OCI-LY7 (cell line): ENCODE measurements at regions not wholly inside any gene's neighbourhood (a gene's known extent, or its start where the extent isn't known, plus 50 kb on each side); places are given as distances from the start of the nearest gene placed in this dataset.

Experiments
- EZH2phosphoT487 ChIP-seq: fragments of 200-600 bp; sonication (generic); IDR thresholded peaks from 2 replicates; pipeline ENCODE4 v1.6.1; 2018; ENCODE audit warnings: low read depth, borderline replicate concordance, mild to moderate bottlenecking, mixed run types, antibody characterized with exemption, low read length, moderate library complexity, mixed read lengths
- TF ChIP-seq, protein P1 (sequence below): fragments of 200-600 bp; sonication (generic); conservative IDR thresholded peaks from 2 replicates; pipeline ENCODE4 v1.5.1; 2014; ENCODE audit warnings: mild to moderate bottlenecking, antibody characterized with exemption, low read length, moderate library complexity, mixed read lengths

DNA sequence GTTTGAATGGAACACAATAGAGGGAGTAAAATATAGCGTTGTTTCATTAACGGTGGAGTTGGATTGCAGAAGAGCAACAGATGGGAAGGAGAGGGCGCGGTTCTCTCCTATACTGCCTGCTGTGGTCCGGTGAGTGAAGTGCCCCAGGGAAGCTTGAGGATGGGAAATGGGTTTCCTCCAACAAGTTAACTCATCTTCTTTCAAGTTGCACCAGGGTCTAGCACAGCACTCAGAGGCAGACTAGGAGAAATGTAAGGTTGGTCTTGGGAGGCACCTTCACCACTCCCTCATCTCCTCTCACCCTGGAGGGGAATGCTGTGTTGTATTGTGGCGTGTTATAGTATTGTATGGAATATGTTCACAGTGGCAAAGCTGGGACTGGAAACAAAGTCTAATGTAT is 96.9 kb upstream of the SLC24A3 start:
- TF ChIP-seq, protein P1, sequence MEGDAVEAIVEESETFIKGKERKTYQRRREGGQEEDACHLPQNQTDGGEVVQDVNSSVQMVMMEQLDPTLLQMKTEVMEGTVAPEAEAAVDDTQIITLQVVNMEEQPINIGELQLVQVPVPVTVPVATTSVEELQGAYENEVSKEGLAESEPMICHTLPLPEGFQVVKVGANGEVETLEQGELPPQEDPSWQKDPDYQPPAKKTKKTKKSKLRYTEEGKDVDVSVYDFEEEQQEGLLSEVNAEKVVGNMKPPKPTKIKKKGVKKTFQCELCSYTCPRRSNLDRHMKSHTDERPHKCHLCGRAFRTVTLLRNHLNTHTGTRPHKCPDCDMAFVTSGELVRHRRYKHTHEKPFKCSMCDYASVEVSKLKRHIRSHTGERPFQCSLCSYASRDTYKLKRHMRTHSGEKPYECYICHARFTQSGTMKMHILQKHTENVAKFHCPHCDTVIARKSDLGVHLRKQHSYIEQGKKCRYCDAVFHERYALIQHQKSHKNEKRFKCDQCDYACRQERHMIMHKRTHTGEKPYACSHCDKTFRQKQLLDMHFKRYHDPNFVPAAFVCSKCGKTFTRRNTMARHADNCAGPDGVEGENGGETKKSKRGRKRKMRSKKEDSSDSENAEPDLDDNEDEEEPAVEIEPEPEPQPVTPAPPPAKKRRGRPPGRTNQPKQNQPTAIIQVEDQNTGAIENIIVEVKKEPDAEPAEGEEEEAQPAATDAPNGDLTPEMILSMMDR = no peak
- TF ChIP-seq EZH2phosphoT487 = no peak
